Natural killer cell treated with Interleukin-12 subunit alpha and Interleukin-12 subunit beta and Interleukin-15 and Interleukin-18, amount 100 ng/mL, for 72 hours (primary cell): ENCODE measurements at regions not wholly inside any gene's neighbourhood (a gene's known extent, or its start where the extent isn't known, plus 50 kb on each side); places are given as distances from the start of the nearest gene placed in this dataset.

ENCODE experiments used
- ATAC-seq, 2 donors: fragments of 150-1000 bp; cut with Tn5 transposase in 1 of 2; sonication (Bioruptor Pico), chemical (Tn5 transposase) in 1 of 2; 2 replicates each; pipeline ENCODE4 v1.10.0; 2021
- DNase-seq: peaks from one replicate; pipeline ENCODE4 v3.0.0; 2022; ENCODE audit warnings: low spot score
- H3K27ac Mint-ChIP-seq, 2 donors: 1 replicate in 1 of 2; 2 replicates in 1 of 2; pipeline ENCODE4 v1.8.0; 2022; ENCODE audit warnings: mixed read lengths in 2 of 2, mild to moderate bottlenecking in 1 of 2, moderate library complexity in 1 of 2
- H3K27me3 Mint-ChIP-seq, 2 donors: 1 replicate in 1 of 2; 2 replicates in 1 of 2; pipeline ENCODE4 v1.8.0; 2022; ENCODE audit warnings: mixed read lengths in 2 of 2
- H3K36me3 Mint-ChIP-seq: one replicate; pipeline ENCODE4 v1.8.0; 2022; ENCODE audit warnings: mixed read lengths
- H3K4me1 Mint-ChIP-seq, 2 donors: 1 replicate in 1 of 2; 2 replicates in 1 of 2; pipeline ENCODE4 v1.8.0; 2022; ENCODE audit warnings: low read depth in 2 of 2, mixed read lengths in 2 of 2, mild to moderate bottlenecking in 1 of 2
- H3K4me3 Mint-ChIP-seq: one replicate; pipeline ENCODE4 v1.8.0; 2022; ENCODE audit warnings: mixed read lengths
- H3K9me3 Mint-ChIP-seq: 2 replicates; pipeline ENCODE4 v1.8.0; 2022; ENCODE audit warnings: mixed read lengths

GRCh38 chr4:71247706-71248105, 91.1 kb upstream of the SLC4A4 start:
- Mint-ChIP-seq H3K36me3 (no peaks in the 10 kb centered on the region), H3K27me3 (no peaks in the 10 kb centered on the region), H3K4me3 (no peak overlapping the region), H3K27ac (no peak overlapping the region), H3K4me1 (peaks cover 0 to 3% of the 10 kb centered on the region in 2 donors), H3K9me3 (no peaks in the 10 kb centered on the region)
- DNase-seq (no peak), ATAC-seq (no peak)

- Mint-ChIP-seq H3K27me3 (no peaks in the 10 kb centered on the region), H3K36me3 (no peaks in the 10 kb centered on the region), H3K4me3 (no peak overlapping the region), H3K4me1 (peaks cover 0 to 10% of the 10 kb centered on the region in 2 donors), H3K27ac (no peak overlapping the region), H3K9me3 (no peaks in the 10 kb centered on the region)
- DNase-seq (no peak), ATAC-seq (no peak)
Observed at GRCh38 chr4:71251261-71251660, 87.6 kb upstream of the SLC4A4 start.

GRCh38 chr4:71253545-71253944, 85.3 kb upstream of the SLC4A4 start:
- H3K4me1 Mint-ChIP-seq, result peaks cover 0 to 14% of the 10 kb centered on the region in 2 donors
- H3K27ac Mint-ChIP-seq, result no peak overlapping the region
- ATAC-seq, result no peak
- no peaks in the 10 kb centered on the region for H3K36me3 Mint-ChIP-seq
- no peak for DNase-seq
- H3K27me3 Mint-ChIP-seq, result no peaks in the 10 kb centered on the region
- H3K4me3 Mint-ChIP-seq, result no peak overlapping the region
- H3K9me3 Mint-ChIP-seq, result no peaks in the 10 kb centered on the region

GRCh38 chr4:71254451-71255012, 84.3 kb upstream of the SLC4A4 start:
- H3K4me3 Mint-ChIP-seq, result no peak overlapping the region
- ATAC-seq, result no peak
- peaks cover 0 to 17% of the 10 kb centered on the region in 2 donors for H3K4me1 Mint-ChIP-seq
- H3K36me3 Mint-ChIP-seq, result no peaks in the 10 kb centered on the region
- no peak for DNase-seq
- no peaks in the 10 kb centered on the region for H3K27me3 Mint-ChIP-seq
- no peaks in the 10 kb centered on the region for H3K9me3 Mint-ChIP-seq
- H3K27ac Mint-ChIP-seq, result no peak overlapping the region

GRCh38 chr4:71255976-71256375, 82.8 kb upstream of the SLC4A4 start:
- no peak overlapping the region for H3K4me3 Mint-ChIP-seq
- no peak overlapping the region for H3K27ac Mint-ChIP-seq
- no peaks in the 10 kb centered on the region for H3K9me3 Mint-ChIP-seq
- H3K27me3 Mint-ChIP-seq, result no peaks in the 10 kb centered on the region
- no peaks in the 10 kb centered on the region for H3K36me3 Mint-ChIP-seq
- peaks cover 0 to 20% of the 10 kb centered on the region in 2 donors for H3K4me1 Mint-ChIP-seq
- DNase-seq, result no peak
- ATAC-seq, result no peak

- Mint-ChIP-seq H3K4me3 (no peak overlapping the region), H3K27me3 (no peaks in the 10 kb centered on the region), H3K4me1 (peaks cover 9 to 22% of the 10 kb centered on the region in 2 donors), H3K27ac (no peak overlapping the region), H3K9me3 (no peaks in the 10 kb centered on the region), H3K36me3 (no peaks in the 10 kb centered on the region)
- ATAC-seq (no peak), DNase-seq (no peak)
Observed at GRCh38 chr4:71257761-71258160, 81.1 kb upstream of the SLC4A4 start.

- peaks cover 13 to 27% of the 10 kb centered on the region in 2 donors for H3K4me1 Mint-ChIP-seq
- H3K36me3 Mint-ChIP-seq, result no peaks in the 10 kb centered on the region
- no peak overlapping the region for H3K27ac Mint-ChIP-seq
- no peak for DNase-seq
- ATAC-seq, result no peak
- H3K4me3 Mint-ChIP-seq, result no peak overlapping the region
- no peaks in the 10 kb centered on the region for H3K27me3 Mint-ChIP-seq
- H3K9me3 Mint-ChIP-seq, result no peaks in the 10 kb centered on the region
Observed at GRCh38 chr4:71258323-71258722, 80.5 kb upstream of the SLC4A4 start.

- no peak overlapping the region for H3K4me3 Mint-ChIP-seq
- ATAC-seq, result no peak
- H3K36me3 Mint-ChIP-seq, result no peaks in the 10 kb centered on the region
- H3K27ac Mint-ChIP-seq, result peak overlapping the region in 1 of 2 donors; percentile 71
- H3K4me1 Mint-ChIP-seq, result peaks cover 14 to 22% of the 10 kb centered on the region in 2 donors
- H3K9me3 Mint-ChIP-seq, result no peaks in the 10 kb centered on the region
- no peak for DNase-seq
- no peaks in the 10 kb centered on the region for H3K27me3 Mint-ChIP-seq
Observed at GRCh38 chr4:71259280-71259679, 79.5 kb upstream of the SLC4A4 start.

GRCh38 chr4:71259911-71260331, 78.9 kb upstream of the SLC4A4 start:
- Mint-ChIP-seq H3K27me3 (no peaks in the 10 kb centered on the region), H3K9me3 (no peaks in the 10 kb centered on the region), H3K36me3 (no peaks in the 10 kb centered on the region), H3K4me1 (peaks cover 14 to 23% of the 10 kb centered on the region in 2 donors), H3K4me3 (no peak overlapping the region), H3K27ac (no peak overlapping the region)
- DNase-seq (no peak), ATAC-seq (no peak)

- no peak for DNase-seq
- no peaks in the 10 kb centered on the region for H3K36me3 Mint-ChIP-seq
- H3K4me3 Mint-ChIP-seq, result no peak overlapping the region
- peaks cover 14 to 26% of the 10 kb centered on the region in 2 donors for H3K4me1 Mint-ChIP-seq
- ATAC-seq, result no peak
- H3K27ac Mint-ChIP-seq, result no peak overlapping the region
- no peaks in the 10 kb centered on the region for H3K9me3 Mint-ChIP-seq
- no peaks in the 10 kb centered on the region for H3K27me3 Mint-ChIP-seq
Observed at GRCh38 chr4:71260544-71260943, 78.3 kb upstream of the SLC4A4 start.

- no peak for ATAC-seq
- Mint-ChIP-seq H3K27me3 (no peaks in the 10 kb centered on the region), H3K4me3 (no peak overlapping the region), H3K27ac (peak overlapping the region in 1 of 2 donors; percentile 4), H3K9me3 (no peaks in the 10 kb centered on the region), H3K4me1 (peaks cover 14 to 28% of the 10 kb centered on the region in 2 donors), H3K36me3 (no peaks in the 10 kb centered on the region)
- no peak for DNase-seq
Observed at GRCh38 chr4:71261001-71261400, 77.8 kb upstream of the SLC4A4 start.

GRCh38 chr4:71261633-71262121, 77.1 kb upstream of the SLC4A4 start:
- Mint-ChIP-seq H3K9me3 (no peaks in the 10 kb centered on the region), H3K4me3 (no peak overlapping the region), H3K27me3 (no peaks in the 10 kb centered on the region), H3K27ac (peak overlapping the region in 1 of 2 donors; percentile 4), H3K4me1 (peaks cover 20 to 34% of the 10 kb centered on the region in 2 donors), H3K36me3 (no peaks in the 10 kb centered on the region)
- DNase-seq (no peak), ATAC-seq (peak; percentile 25 to 67)

GRCh38 chr4:71262161-71262560, 76.7 kb upstream of the SLC4A4 start:
- H3K4me1 Mint-ChIP-seq, result peaks cover 24 to 37% of the 10 kb centered on the region in 2 donors
- no peak overlapping the region for H3K4me3 Mint-ChIP-seq
- H3K27ac Mint-ChIP-seq, result no peak overlapping the region

GRCh38 chr4:71266090-71266794, 72.6 kb upstream of the SLC4A4 start:
- peak overlapping the region; percentile 25 to 70 for H3K27ac Mint-ChIP-seq
- peaks cover 26 to 34% of the 10 kb centered on the region in 2 donors for H3K4me1 Mint-ChIP-seq
- H3K36me3 Mint-ChIP-seq, result no peaks in the 10 kb centered on the region
- peak overlapping the region; percentile 47 for H3K4me3 Mint-ChIP-seq
- no peaks in the 10 kb centered on the region for H3K27me3 Mint-ChIP-seq
- peak in 1 of 2 donors; percentile 76 for ATAC-seq
- H3K9me3 Mint-ChIP-seq, result no peaks in the 10 kb centered on the region
- no peak for DNase-seq

More at GRCh38 chr4:71262161-71262560, 76.7 kb upstream of the SLC4A4 start:
- Mint-ChIP-seq H3K27me3 (no peaks in the 10 kb centered on the region), H3K9me3 (no peaks in the 10 kb centered on the region), H3K36me3 (no peaks in the 10 kb centered on the region)
- DNase-seq, result no peak
- ATAC-seq, result no peak
